SK-N-SH treated with all-trans-retinoic acid at 6 μM for 48 hours (cell line): ENCODE measurements at regions not wholly inside any gene's neighbourhood (a gene's known extent, or its start where the extent isn't known, plus 50 kb on each side); places are given as distances from the start of the nearest gene placed in this dataset.

Source experiments
- ESRRG ChIP-seq: fragments of 250-450 bp; sonication (Bioruptor Pico); IDR thresholded peaks from 2 replicates; pipeline ENCODE4 v1.6.1; 2021; ENCODE audit warnings: mild to moderate bottlenecking
- TOX ChIP-seq: fragments of 250-450 bp; sonication (Bioruptor Pico); IDR thresholded peaks from 2 replicates; pipeline ENCODE4 v1.8.0; 2021; ENCODE audit warnings: mild to moderate bottlenecking, moderate library complexity, borderline replicate concordance
- TSHZ2 ChIP-seq: fragments of 250-450 bp; sonication (Bioruptor Pico); IDR thresholded peaks from 2 replicates; pipeline ENCODE4 v1.5.0; 2020; ENCODE audit warnings: mild to moderate bottlenecking, moderate library complexity

GRCh38 chr2:82344670-82345069 lies 2040.1 kb upstream of the LRRTM1 start:
- TF ChIP-seq TSHZ2 (CRISPR knock-in tag) = no peak
- no peak for TF ChIP-seq TOX (CRISPR knock-in tag)
- TF ChIP-seq ESRRG (CRISPR knock-in tag) = no peak
